ENCODE measurements at regions not wholly inside any gene's neighbourhood (a gene's known extent, or its start where the extent isn't known, plus 50 kb on each side); places are given as distances from the start of the nearest gene placed in this dataset.
A peak's percentile ranks its signal among the peaks of the same experiment; 100 is the strongest.

GRCh38 chr1:82893712-82894470, 1093.2 kb downstream of the ADGRL2 start:
- H2BK5ac ChIP-seq (ENCODE audit: low read length), result no peak overlapping the region
- H3K23ac ChIP-seq (ENCODE audit: low read depth, low read length, poor library complexity), result no peak overlapping the region
- H4K8ac ChIP-seq (ENCODE audit: low read depth, low read length), result no peak overlapping the region
- no peak overlapping the region for H3K9ac ChIP-seq (ENCODE audit: low read depth, low read length, poor library complexity)
- no peak overlapping the region for H3K4me2 ChIP-seq (ENCODE audit: insufficient read depth, low read length, poor library complexity, severe bottlenecking)
- H3K27ac ChIP-seq (replicated peaks; ENCODE audit: low read length), result no peak overlapping the region
- no peak overlapping the region for H2BK15ac ChIP-seq (ENCODE audit: low read length)
- WGBS, 2 donors (ENCODE audit: extremely low coverage in 2 of 2, insufficient read length in 2 of 2, insufficient replicate concordance in 1 of 2), result no CpG with 5 or more reads among the region's 5 CpGs
- H2BK120ac ChIP-seq (ENCODE audit: low read depth, low read length), result no peak overlapping the region
- no peaks in the 10 kb centered on the region for H3K36me3 ChIP-seq (replicated peaks in 1 of 2; ENCODE audit: control insufficient read depth in 2 of 2, insufficient read depth in 2 of 2, low read length in 2 of 2)
- H2AK5ac ChIP-seq (ENCODE audit: low read depth, low read length), result no peak overlapping the region
- no peaks in the 10 kb centered on the region for H3K9me3 ChIP-seq (replicated peaks in 1 of 2; ENCODE audit: control insufficient read depth in 2 of 2, insufficient read depth in 1 of 2, low read depth in 1 of 2, low read length in 2 of 2)
- H3K14ac ChIP-seq (ENCODE audit: low read length), result no peak overlapping the region
- no peak overlapping the region for H3K4me3 ChIP-seq (ENCODE audit: low read length in 2 of 2)
- H3K79me1 ChIP-seq (ENCODE audit: low read depth, low read length), result no peaks in the 10 kb centered on the region
- no peak overlapping the region for H4K91ac ChIP-seq (ENCODE audit: low read depth, low read length, poor library complexity)
- H3K4me1 ChIP-seq (ENCODE audit: control insufficient read depth in 2 of 2, insufficient read depth in 1 of 2, low read depth in 1 of 2, low read length in 2 of 2), result no peaks in the 10 kb centered on the region
- DNase-seq (ENCODE audit: low spot score), result no peak
- no peaks in the 10 kb centered on the region for H3K27me3 ChIP-seq (ENCODE audit: control insufficient read depth in 3 of 3, insufficient read depth in 3 of 3, low read depth in 1 of 3, low read length in 3 of 3)
- H2AFZ ChIP-seq (ENCODE audit: low read length), result peak overlapping the region; percentile 64
- H3K4ac ChIP-seq (ENCODE audit: low read length), result no peak overlapping the region
- H3K18ac ChIP-seq (ENCODE audit: low read length), result no peak overlapping the region
- H2BK12ac ChIP-seq (ENCODE audit: low read length), result no peak overlapping the region

DNA sequence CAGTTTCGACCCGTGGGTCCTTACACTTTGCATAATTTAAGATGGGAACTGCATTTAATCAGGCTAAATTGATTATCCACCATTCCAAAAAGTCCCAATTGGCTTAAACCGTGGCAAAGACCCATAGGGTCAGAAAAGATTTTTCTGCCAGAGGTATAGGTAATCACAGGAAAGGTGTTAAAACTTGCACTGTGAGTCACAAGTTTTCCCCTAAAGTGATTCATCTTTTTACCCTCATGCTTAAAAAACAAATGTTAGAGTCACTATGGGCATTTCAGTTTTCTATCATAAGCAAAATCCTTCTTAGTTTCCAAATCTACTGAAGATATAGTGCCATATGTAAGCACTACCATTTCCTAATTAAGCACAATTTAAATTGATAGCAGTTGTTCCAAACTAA, 1079.8 kb downstream of the ADGRL2 start:
- WGBS, 2 donors (ENCODE audit: extremely low coverage in 2 of 2, insufficient read length in 2 of 2, insufficient replicate concordance in 1 of 2), result no CpG with 5 or more reads among the region's 3 CpGs
- H4K91ac ChIP-seq (ENCODE audit: low read depth, low read length, poor library complexity), result no peak overlapping the region
- no peak overlapping the region for H3K23ac ChIP-seq (ENCODE audit: low read depth, low read length, poor library complexity)
- H2BK120ac ChIP-seq (ENCODE audit: low read depth, low read length), result no peak overlapping the region
- no peak overlapping the region for H2BK15ac ChIP-seq (ENCODE audit: low read length)
- H3K9me3 ChIP-seq (replicated peaks in 1 of 2; ENCODE audit: control insufficient read depth in 2 of 2, insufficient read depth in 1 of 2, low read depth in 1 of 2, low read length in 2 of 2), result no peaks in the 10 kb centered on the region
- no peak overlapping the region for H2AFZ ChIP-seq (ENCODE audit: low read length)
- H3K4ac ChIP-seq (ENCODE audit: low read length), result no peak overlapping the region
- H2BK12ac ChIP-seq (ENCODE audit: low read length), result no peak overlapping the region
- H3K4me1 ChIP-seq (ENCODE audit: control insufficient read depth in 2 of 2, insufficient read depth in 1 of 2, low read depth in 1 of 2, low read length in 2 of 2), result no peaks in the 10 kb centered on the region
- H2AK5ac ChIP-seq (ENCODE audit: low read depth, low read length), result no peak overlapping the region
- H3K18ac ChIP-seq (ENCODE audit: low read length), result no peak overlapping the region
- no peak overlapping the region for H3K4me3 ChIP-seq (ENCODE audit: low read length in 2 of 2)
- H3K36me3 ChIP-seq (replicated peaks in 1 of 2; ENCODE audit: control insufficient read depth in 2 of 2, insufficient read depth in 2 of 2, low read length in 2 of 2), result no peaks in the 10 kb centered on the region
- no peak overlapping the region for H3K4me2 ChIP-seq (ENCODE audit: insufficient read depth, low read length, poor library complexity, severe bottlenecking)
- DNase-seq (ENCODE audit: low spot score), result no peak
- H2BK5ac ChIP-seq (ENCODE audit: low read length), result no peak overlapping the region
- no peak overlapping the region for H4K8ac ChIP-seq (ENCODE audit: low read depth, low read length)
- no peaks in the 10 kb centered on the region for H3K79me1 ChIP-seq (ENCODE audit: low read depth, low read length)
- H3K9ac ChIP-seq (ENCODE audit: low read depth, low read length, poor library complexity), result no peak overlapping the region
- H3K27ac ChIP-seq (replicated peaks; ENCODE audit: low read length), result no peak overlapping the region
- no peaks in the 10 kb centered on the region for H3K27me3 ChIP-seq (ENCODE audit: control insufficient read depth in 3 of 3, insufficient read depth in 3 of 3, low read depth in 1 of 3, low read length in 3 of 3)
- H3K14ac ChIP-seq (ENCODE audit: low read length), result no peak overlapping the region

DNA sequence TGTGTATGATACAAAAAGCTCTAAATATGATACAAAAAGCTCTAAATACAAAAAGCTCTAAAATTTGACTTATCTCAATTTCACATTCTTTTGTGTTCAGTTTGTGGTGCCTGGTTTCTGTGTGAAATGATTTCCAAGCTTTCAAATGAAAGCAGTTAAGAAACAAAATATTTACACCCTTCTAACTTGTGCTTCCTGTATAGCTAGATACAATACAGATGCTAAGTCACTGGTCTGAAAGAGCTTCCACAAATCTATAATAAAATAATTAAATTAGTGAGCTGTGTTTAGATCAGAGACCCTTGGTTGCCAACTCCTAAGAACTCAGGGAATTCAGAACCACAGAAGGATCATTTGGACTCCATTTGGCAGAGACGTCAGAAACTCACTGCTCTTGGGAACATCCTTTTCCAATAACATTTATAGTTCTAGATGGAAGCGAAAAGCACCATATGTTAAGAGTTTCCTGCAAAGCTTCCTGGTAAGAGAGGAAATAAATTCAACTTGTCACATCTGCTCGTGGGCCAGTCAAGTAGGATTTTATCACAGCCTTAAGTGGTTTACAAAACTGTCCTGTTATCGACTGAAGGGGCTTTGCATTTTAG, 1079.1 kb downstream of the ADGRL2 start:
- H3K36me3 ChIP-seq (replicated peaks in 1 of 2; ENCODE audit: control insufficient read depth in 2 of 2, insufficient read depth in 2 of 2, low read length in 2 of 2), result no peaks in the 10 kb centered on the region
- no peaks in the 10 kb centered on the region for H3K9me3 ChIP-seq (replicated peaks in 1 of 2; ENCODE audit: control insufficient read depth in 2 of 2, insufficient read depth in 1 of 2, low read depth in 1 of 2, low read length in 2 of 2)
- H2BK15ac ChIP-seq (ENCODE audit: low read length), result no peak overlapping the region
- no peak overlapping the region for H4K91ac ChIP-seq (ENCODE audit: low read depth, low read length, poor library complexity)
- H3K27me3 ChIP-seq (ENCODE audit: control insufficient read depth in 3 of 3, insufficient read depth in 3 of 3, low read depth in 1 of 3, low read length in 3 of 3), result no peaks in the 10 kb centered on the region
- H3K14ac ChIP-seq (ENCODE audit: low read length), result no peak overlapping the region
- no peak overlapping the region for H2BK12ac ChIP-seq (ENCODE audit: low read length)
- no peak overlapping the region for H2BK120ac ChIP-seq (ENCODE audit: low read depth, low read length)
- no CpG with 5 or more reads among the region's 4 CpGs for WGBS, 2 donors (ENCODE audit: extremely low coverage in 2 of 2, insufficient read length in 2 of 2, insufficient replicate concordance in 1 of 2)
- H2BK5ac ChIP-seq (ENCODE audit: low read length), result no peak overlapping the region
- no peak overlapping the region for H3K23ac ChIP-seq (ENCODE audit: low read depth, low read length, poor library complexity)
- H2AFZ ChIP-seq (ENCODE audit: low read length), result no peak overlapping the region
- no peak overlapping the region for H4K8ac ChIP-seq (ENCODE audit: low read depth, low read length)
- no peak overlapping the region for H3K4me3 ChIP-seq (ENCODE audit: low read length in 2 of 2)
- H3K27ac ChIP-seq (replicated peaks; ENCODE audit: low read length), result no peak overlapping the region
- no peak overlapping the region for H2AK5ac ChIP-seq (ENCODE audit: low read depth, low read length)
- DNase-seq (ENCODE audit: low spot score), result no peak
- H3K79me1 ChIP-seq (ENCODE audit: low read depth, low read length), result no peaks in the 10 kb centered on the region
- H3K9ac ChIP-seq (ENCODE audit: low read depth, low read length, poor library complexity), result no peak overlapping the region
- no peak overlapping the region for H3K4me2 ChIP-seq (ENCODE audit: insufficient read depth, low read length, poor library complexity, severe bottlenecking)
- no peaks in the 10 kb centered on the region for H3K4me1 ChIP-seq (ENCODE audit: control insufficient read depth in 2 of 2, insufficient read depth in 1 of 2, low read depth in 1 of 2, low read length in 2 of 2)
- H3K4ac ChIP-seq (ENCODE audit: low read length), result no peak overlapping the region
- H3K18ac ChIP-seq (ENCODE audit: low read length), result no peak overlapping the region

DNA sequence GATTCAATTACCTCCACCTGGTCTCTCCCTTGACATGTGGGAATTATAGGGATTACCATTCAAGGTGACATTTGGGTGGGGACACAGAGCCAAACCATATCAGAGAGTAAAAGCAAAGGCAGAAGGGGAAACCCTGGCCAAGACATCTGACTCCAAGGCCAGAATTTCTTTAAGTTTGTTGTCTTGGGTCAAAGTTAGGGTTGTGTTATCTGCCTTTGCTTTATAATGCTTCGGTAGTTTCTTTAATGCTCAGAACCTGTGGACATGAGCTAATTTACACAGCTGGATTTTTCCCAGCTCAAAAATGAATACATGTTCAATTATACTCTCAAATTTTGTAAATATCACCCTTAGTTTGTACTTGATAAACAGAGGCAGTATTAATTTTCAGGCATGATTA, 1074.4 kb downstream of the ADGRL2 start:
- H3K18ac ChIP-seq (ENCODE audit: low read length), result no peak overlapping the region
- H2BK120ac ChIP-seq (ENCODE audit: low read depth, low read length), result no peak overlapping the region
- no peaks in the 10 kb centered on the region for H3K9me3 ChIP-seq (replicated peaks in 1 of 2; ENCODE audit: control insufficient read depth in 2 of 2, insufficient read depth in 1 of 2, low read depth in 1 of 2, low read length in 2 of 2)

More for the DNA sequence above, 1074.4 kb downstream of the ADGRL2 start:
- Histone ChIP-seq H3K9ac (ENCODE audit: low read depth, low read length, poor library complexity) (no peak overlapping the region), H2BK15ac (ENCODE audit: low read length) (no peak overlapping the region), H3K27ac (replicated peaks; ENCODE audit: low read length) (no peak overlapping the region), H2BK5ac (ENCODE audit: low read length) (no peak overlapping the region), H2AFZ (ENCODE audit: low read length) (no peak overlapping the region), H3K36me3 (replicated peaks in 1 of 2; ENCODE audit: control insufficient read depth in 2 of 2, insufficient read depth in 2 of 2, low read length in 2 of 2) (no peaks in the 10 kb centered on the region), H3K27me3 (ENCODE audit: control insufficient read depth in 3 of 3, insufficient read depth in 3 of 3, low read depth in 1 of 3, low read length in 3 of 3) (no peaks in the 10 kb centered on the region), H4K8ac (ENCODE audit: low read depth, low read length) (no peak overlapping the region), H3K4ac (ENCODE audit: low read length) (no peak overlapping the region), H4K91ac (ENCODE audit: low read depth, low read length, poor library complexity) (no peak overlapping the region), H2AK5ac (ENCODE audit: low read depth, low read length) (no peak overlapping the region), H3K4me2 (ENCODE audit: insufficient read depth, low read length, poor library complexity, severe bottlenecking) (no peak overlapping the region), H3K4me3 (ENCODE audit: low read length in 2 of 2) (no peak overlapping the region), H3K14ac (ENCODE audit: low read length) (no peak overlapping the region), H3K23ac (ENCODE audit: low read depth, low read length, poor library complexity) (no peak overlapping the region), H3K79me1 (ENCODE audit: low read depth, low read length) (no peaks in the 10 kb centered on the region), H3K4me1 (ENCODE audit: control insufficient read depth in 2 of 2, insufficient read depth in 1 of 2, low read depth in 1 of 2, low read length in 2 of 2) (no peaks in the 10 kb centered on the region), H2BK12ac (ENCODE audit: low read length) (no peak overlapping the region)
- no peak for DNase-seq (ENCODE audit: low spot score)
- WGBS, 2 donors (ENCODE audit: extremely low coverage in 2 of 2, insufficient read length in 2 of 2, insufficient replicate concordance in 1 of 2), result no CpG with 5 or more reads among the region's 1 CpG
